Liver (tissue), 3 donors: ENCODE measurements at regions not wholly inside any gene's neighbourhood (a gene's known extent, or its start where the extent isn't known, plus 50 kb on each side); places are given as distances from the start of the nearest gene placed in this dataset.

Source experiments
- FOXA1 ChIP-seq: IDR thresholded peaks from 2 replicates; pipeline ENCODE4 v1.6.1; 2016; ENCODE audit warnings: antibody characterized with exemption
- FOXA2 ChIP-seq: IDR thresholded peaks from 2 replicates; pipeline ENCODE4 v1.6.1; 2016; ENCODE audit warnings: antibody characterized with exemption
- GABPA ChIP-seq, 2 donors: IDR thresholded peaks in 1 of 2; conservative IDR thresholded peaks in 1 of 2; 2 replicates each; pipeline ENCODE4 v1.6.1; 2016; ENCODE audit warnings: antibody characterized with exemption in 2 of 2, mild to moderate bottlenecking in 1 of 2, moderate library complexity in 1 of 2
- MAX ChIP-seq: IDR thresholded peaks from 2 replicates; pipeline ENCODE4 v1.6.1; 2016; ENCODE audit warnings: antibody characterized with exemption
- RAD21 ChIP-seq, 2 donors: IDR thresholded peaks; 2 replicates each; pipeline ENCODE4 v1.6.1; 2016; ENCODE audit warnings: antibody characterized with exemption in 2 of 2, mild to moderate bottlenecking in 2 of 2
- RXRA ChIP-seq, 2 donors: IDR thresholded peaks; 2 replicates each; pipeline ENCODE4 v1.6.1; 2017 to 2018; ENCODE audit warnings: antibody characterized with exemption in 2 of 2, mild to moderate bottlenecking in 1 of 2
- SP1 ChIP-seq: IDR thresholded peaks from 2 replicates; pipeline ENCODE4 v1.6.1; 2018; ENCODE audit warnings: antibody characterized with exemption, mild to moderate bottlenecking
- TAF1 ChIP-seq: conservative IDR thresholded peaks from 2 replicates; pipeline ENCODE4 v1.6.1; 2016; ENCODE audit warnings: antibody characterized with exemption, mild to moderate bottlenecking
- YY1 ChIP-seq: IDR thresholded peaks from 2 replicates; pipeline ENCODE4 v1.6.1; 2016; ENCODE audit warnings: antibody characterized with exemption, mild to moderate bottlenecking
- TF ChIP-seq, protein P1 (sequence below): fragments of 150-350 bp; IDR thresholded peaks from 2 replicates; pipeline ENCODE4 v1.5.1; 2017; ENCODE audit warnings: improper control_type of control experiment, low read depth, low read length; ENCODE audit not compliant: missing input control
- TF ChIP-seq, protein P2 (sequence below): IDR thresholded peaks from 2 replicates; pipeline ENCODE4 v1.6.1; 2016; ENCODE audit warnings: antibody characterized with exemption, mild to moderate bottlenecking
- TF ChIP-seq, protein P3 (sequence below): IDR thresholded peaks from 2 replicates; pipeline ENCODE4 v1.6.1; 2016; ENCODE audit warnings: antibody characterized with exemption
- donor health status: healthy.
- donor health status: healthy.

DNA sequence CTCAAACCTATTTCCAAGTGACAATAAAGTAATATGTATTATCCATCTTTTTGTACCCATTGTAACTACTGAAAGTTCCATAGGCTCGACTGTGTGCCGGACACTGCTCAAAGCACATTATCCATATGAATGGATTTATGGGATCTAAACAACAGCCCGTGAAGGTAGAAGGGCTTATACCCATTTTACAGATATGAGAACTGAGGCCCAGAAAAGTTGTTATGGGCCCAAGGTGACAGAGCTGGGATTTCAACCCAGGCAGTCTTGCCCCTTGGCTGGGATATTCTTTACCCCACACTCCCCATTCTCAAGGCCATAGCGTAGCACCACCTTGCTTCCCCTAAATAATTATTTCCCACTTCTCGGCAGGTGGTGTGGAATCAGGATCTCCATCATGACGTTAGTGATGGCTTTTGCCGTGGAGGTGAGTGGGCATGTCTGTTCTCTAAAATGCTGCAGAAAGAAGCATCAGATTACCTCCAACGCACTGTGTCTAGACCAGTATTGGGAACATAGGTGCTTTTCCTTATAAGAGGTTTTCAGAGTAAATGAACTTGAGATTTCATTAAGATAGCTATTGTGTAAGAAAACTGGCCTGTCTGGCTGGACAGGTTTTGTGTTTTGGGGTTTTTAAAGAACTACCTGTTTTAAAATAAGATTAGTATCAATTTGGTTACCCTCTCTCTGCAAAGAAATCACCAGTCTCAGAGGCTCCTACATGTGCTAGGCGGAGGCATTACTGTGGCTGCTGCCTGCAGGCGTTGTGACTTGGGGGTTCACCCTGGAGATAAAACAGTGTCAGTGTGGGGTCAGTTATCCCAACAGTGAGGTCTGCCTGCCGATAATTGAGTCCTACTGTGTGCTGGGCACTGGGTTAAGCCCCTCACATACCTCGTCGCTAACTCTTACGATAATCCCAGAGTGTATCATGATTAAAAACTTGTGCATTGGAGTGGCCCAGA is 85.1 kb upstream of the SDK1 start:
- TF ChIP-seq, protein P1, sequence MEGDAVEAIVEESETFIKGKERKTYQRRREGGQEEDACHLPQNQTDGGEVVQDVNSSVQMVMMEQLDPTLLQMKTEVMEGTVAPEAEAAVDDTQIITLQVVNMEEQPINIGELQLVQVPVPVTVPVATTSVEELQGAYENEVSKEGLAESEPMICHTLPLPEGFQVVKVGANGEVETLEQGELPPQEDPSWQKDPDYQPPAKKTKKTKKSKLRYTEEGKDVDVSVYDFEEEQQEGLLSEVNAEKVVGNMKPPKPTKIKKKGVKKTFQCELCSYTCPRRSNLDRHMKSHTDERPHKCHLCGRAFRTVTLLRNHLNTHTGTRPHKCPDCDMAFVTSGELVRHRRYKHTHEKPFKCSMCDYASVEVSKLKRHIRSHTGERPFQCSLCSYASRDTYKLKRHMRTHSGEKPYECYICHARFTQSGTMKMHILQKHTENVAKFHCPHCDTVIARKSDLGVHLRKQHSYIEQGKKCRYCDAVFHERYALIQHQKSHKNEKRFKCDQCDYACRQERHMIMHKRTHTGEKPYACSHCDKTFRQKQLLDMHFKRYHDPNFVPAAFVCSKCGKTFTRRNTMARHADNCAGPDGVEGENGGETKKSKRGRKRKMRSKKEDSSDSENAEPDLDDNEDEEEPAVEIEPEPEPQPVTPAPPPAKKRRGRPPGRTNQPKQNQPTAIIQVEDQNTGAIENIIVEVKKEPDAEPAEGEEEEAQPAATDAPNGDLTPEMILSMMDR: no peak
- TF ChIP-seq MAX: no peak
- TF ChIP-seq GABPA (IDR thresholded peaks at IDR 0.05 in 1 of 2, conservative IDR thresholded peaks at IDR 0.05 in 1 of 2): no peak
- TF ChIP-seq RAD21 (IDR thresholded peaks at IDR 0.05): no peak
- TF ChIP-seq, protein P2, sequence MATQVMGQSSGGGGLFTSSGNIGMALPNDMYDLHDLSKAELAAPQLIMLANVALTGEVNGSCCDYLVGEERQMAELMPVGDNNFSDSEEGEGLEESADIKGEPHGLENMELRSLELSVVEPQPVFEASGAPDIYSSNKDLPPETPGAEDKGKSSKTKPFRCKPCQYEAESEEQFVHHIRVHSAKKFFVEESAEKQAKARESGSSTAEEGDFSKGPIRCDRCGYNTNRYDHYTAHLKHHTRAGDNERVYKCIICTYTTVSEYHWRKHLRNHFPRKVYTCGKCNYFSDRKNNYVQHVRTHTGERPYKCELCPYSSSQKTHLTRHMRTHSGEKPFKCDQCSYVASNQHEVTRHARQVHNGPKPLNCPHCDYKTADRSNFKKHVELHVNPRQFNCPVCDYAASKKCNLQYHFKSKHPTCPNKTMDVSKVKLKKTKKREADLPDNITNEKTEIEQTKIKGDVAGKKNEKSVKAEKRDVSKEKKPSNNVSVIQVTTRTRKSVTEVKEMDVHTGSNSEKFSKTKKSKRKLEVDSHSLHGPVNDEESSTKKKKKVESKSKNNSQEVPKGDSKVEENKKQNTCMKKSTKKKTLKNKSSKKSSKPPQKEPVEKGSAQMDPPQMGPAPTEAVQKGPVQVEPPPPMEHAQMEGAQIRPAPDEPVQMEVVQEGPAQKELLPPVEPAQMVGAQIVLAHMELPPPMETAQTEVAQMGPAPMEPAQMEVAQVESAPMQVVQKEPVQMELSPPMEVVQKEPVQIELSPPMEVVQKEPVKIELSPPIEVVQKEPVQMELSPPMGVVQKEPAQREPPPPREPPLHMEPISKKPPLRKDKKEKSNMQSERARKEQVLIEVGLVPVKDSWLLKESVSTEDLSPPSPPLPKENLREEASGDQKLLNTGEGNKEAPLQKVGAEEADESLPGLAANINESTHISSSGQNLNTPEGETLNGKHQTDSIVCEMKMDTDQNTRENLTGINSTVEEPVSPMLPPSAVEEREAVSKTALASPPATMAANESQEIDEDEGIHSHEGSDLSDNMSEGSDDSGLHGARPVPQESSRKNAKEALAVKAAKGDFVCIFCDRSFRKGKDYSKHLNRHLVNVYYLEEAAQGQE: no peak
- TF ChIP-seq SP1: no peak
- TF ChIP-seq, protein P3, sequence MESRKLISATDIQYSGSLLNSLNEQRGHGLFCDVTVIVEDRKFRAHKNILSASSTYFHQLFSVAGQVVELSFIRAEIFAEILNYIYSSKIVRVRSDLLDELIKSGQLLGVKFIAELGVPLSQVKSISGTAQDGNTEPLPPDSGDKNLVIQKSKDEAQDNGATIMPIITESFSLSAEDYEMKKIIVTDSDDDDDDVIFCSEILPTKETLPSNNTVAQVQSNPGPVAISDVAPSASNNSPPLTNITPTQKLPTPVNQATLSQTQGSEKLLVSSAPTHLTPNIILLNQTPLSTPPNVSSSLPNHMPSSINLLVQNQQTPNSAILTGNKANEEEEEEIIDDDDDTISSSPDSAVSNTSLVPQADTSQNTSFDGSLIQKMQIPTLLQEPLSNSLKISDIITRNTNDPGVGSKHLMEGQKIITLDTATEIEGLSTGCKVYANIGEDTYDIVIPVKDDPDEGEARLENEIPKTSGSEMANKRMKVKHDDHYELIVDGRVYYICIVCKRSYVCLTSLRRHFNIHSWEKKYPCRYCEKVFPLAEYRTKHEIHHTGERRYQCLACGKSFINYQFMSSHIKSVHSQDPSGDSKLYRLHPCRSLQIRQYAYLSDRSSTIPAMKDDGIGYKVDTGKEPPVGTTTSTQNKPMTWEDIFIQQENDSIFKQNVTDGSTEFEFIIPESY: no peak
- TF ChIP-seq RXRA (IDR thresholded peaks at IDR 0.05): no peak
- no peak for TF ChIP-seq YY1
- no peak for TF ChIP-seq FOXA1
- no peak for TF ChIP-seq FOXA2
- no peak for TF ChIP-seq TAF1
